BLaER1 treated with 17β-estradiol and CSF1 and Interleukin-3, amounts not matched to agents 10 nM and 100 nM (cell line): ENCODE measurements at regions not wholly inside any gene's neighbourhood (a gene's known extent, or its start where the extent isn't known, plus 50 kb on each side); places are given as distances from the start of the nearest gene placed in this dataset.
"Not testable (repeated sequence)": the region's sequence is repeated elsewhere in the genome, so short reads cannot be mapped to it uniquely, and the experiment has no call there.

Experiments
- H3K27ac ChIP-seq, 11 experiments: shearing (Covaris generic); formaldehyde crosslinking; 2 replicates each; pipeline ENCODE4 v1.8.1; 2022
- H3K27me3 ChIP-seq, 11 experiments: shearing (Covaris generic); formaldehyde crosslinking; 2 replicates each; pipeline ENCODE4 v1.8.1; 2022
- H3K36me3 ChIP-seq, 11 experiments: shearing (Covaris generic); formaldehyde crosslinking; 2 replicates each; pipeline ENCODE4 v1.8.1; 2022
- H3K4me1 ChIP-seq, 10 experiments: shearing (Covaris generic); formaldehyde crosslinking; 2 replicates each; pipeline ENCODE4 v1.8.1; 2022
- H3K4me2 ChIP-seq, 11 experiments: shearing (Covaris generic); formaldehyde crosslinking; 2 replicates each; pipeline ENCODE4 v1.8.1; 2022
- H3K4me3 ChIP-seq, 10 experiments: shearing (Covaris generic); formaldehyde crosslinking; 2 replicates each; pipeline ENCODE4 v1.8.1; 2022
- H3K9ac ChIP-seq, 11 experiments: shearing (Covaris generic); formaldehyde crosslinking; 2 replicates each; pipeline ENCODE4 v1.8.1; 2022
- H3K9me3 ChIP-seq, 11 experiments: shearing (Covaris generic); formaldehyde crosslinking; replicated peaks in 1 of 11; 2 replicates each; pipeline ENCODE4 v1.8.1; 2022
- H4K20me1 ChIP-seq, 11 experiments: shearing (Covaris generic); formaldehyde crosslinking; 2 replicates each; pipeline ENCODE4 v1.8.1; 2022
- Cebpa-rat ChIP-seq, 11 experiments: shearing (Covaris generic); IDR thresholded peaks; 2 replicates each; pipeline ENCODE4 v1.8.1; 2022

DNA sequence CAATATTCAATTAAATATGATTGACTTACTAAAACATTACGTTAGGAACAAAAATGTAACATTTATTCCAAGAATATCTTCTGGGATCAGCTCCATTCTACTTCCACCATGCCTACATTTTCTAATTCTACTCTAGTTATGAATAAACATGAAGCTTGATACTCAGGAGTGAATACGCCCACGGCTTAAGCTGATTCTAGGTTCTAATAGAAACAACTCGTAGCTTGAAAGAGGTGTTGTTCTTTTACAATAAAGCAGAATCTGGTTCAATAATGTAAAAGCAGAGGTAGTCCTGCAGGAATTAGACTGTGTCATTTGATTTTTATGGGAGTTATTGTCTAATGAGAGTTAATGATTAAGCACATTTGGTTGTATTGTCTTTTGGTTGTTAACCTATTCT, 107.3 kb upstream of the OLIG3 start:
- Histone ChIP-seq H3K4me1 (no peaks in the 10 kb centered on the region), H3K27ac (no peak overlapping the region), H3K27me3 (no peaks in the 10 kb centered on the region), H3K4me3 (no peak overlapping the region), H3K36me3 (no peaks in the 10 kb centered on the region), H4K20me1 (no peaks in the 10 kb centered on the region), H3K4me2 (no peak overlapping the region), H3K9ac (no peak overlapping the region), H3K9me3 (peaks cover 0 to 27% (median 7%) of the 10 kb centered on the region in 11 experiments; a peak in 6 of 22 replicates)
- TF ChIP-seq Cebpa-rat (IDR thresholded peaks at IDR 0.05) = no peak

DNA sequence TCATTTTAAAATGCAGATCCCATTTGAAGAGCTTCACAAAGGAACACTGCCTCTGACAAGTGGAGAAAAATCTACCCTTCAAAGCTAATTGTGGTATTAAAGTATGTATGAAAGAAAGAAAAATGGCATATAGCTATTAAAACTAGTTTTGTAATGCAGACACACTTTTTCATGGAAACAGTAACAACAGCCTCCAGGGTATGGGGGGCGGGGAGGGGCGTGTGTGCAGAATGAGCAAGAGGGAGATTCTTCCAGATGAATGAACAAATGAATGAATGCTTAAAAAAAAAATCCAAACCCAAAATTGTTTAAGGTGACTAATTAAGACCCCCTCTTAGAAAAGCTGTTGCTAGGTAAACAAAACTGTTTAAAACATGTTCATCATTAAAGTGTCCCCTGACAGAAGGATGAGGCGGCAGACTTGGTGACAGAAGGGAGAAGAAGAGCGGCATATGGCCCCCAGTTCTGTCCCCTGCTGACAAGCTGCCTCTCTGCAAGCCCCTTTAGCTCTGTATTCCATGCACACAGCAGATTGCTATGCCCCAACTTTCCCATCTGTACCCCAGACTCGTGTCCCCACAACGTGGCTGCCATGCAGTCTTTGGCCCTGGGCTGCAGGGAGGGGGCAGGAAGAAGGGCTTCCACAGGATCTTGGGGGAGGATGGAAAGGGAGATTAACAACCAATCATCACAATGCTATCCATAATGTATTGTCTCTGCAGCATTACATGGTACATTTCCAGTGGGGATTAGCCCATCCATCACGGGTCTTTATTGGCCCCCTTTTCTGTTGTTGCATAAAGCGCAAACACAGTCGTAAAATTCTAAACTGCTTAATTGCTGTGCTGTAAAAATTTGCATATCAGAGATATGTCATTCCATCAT, 108.4 kb upstream of the OLIG3 start:
- TF ChIP-seq Cebpa-rat (IDR thresholded peaks at IDR 0.05) = no peak
- Histone ChIP-seq H3K36me3 (no peaks in the 10 kb centered on the region), H3K27ac (no peak overlapping the region), H3K9ac (no peak overlapping the region), H4K20me1 (no peaks in the 10 kb centered on the region), H3K27me3 (no peaks in the 10 kb centered on the region), H3K4me2 (no peak overlapping the region), H3K4me3 (no peak overlapping the region), H3K4me1 (no peaks in the 10 kb centered on the region), H3K9me3 (peaks cover 0 to 17% (median 0%) of the 10 kb centered on the region in 11 experiments; a peak in 6 of 22 replicates)

DNA sequence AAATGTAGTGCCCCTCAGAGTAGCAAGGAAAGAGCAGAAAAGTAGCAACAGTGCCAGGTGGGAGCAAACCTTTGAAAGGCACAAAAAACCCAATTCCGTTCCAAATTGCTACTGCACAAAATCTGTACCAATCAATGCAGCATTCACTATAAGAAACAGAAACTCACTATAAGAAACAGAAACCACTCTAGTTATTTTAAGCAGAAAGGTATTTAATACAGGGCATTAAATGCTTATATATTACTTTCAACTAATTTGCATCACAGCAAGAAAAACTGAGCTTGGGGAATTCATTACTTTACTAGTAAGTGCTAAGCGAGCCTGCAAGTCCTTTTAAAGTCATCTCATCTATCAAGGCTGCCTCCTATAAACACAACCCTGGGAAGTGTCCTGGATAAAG, 116.5 kb upstream of the OLIG3 start:
- no peak overlapping the region for H3K27ac ChIP-seq
- no peak for TF ChIP-seq Cebpa-rat (IDR thresholded peaks at IDR 0.05)
- H3K9me3 ChIP-seq = peaks cover 6 to 20% (median 11%) of the 10 kb centered on the region in 11 experiments; a peak in 14 of 22 replicates
- H3K4me3 ChIP-seq = no peak overlapping the region
- no peaks in the 10 kb centered on the region for H3K27me3 ChIP-seq
- no peaks in the 10 kb centered on the region for H3K4me1 ChIP-seq
- no peaks in the 10 kb centered on the region for H3K36me3 ChIP-seq
- H4K20me1 ChIP-seq = no peaks in the 10 kb centered on the region
- H3K4me2 ChIP-seq = no peak overlapping the region
- H3K9ac ChIP-seq = no peak overlapping the region

DNA sequence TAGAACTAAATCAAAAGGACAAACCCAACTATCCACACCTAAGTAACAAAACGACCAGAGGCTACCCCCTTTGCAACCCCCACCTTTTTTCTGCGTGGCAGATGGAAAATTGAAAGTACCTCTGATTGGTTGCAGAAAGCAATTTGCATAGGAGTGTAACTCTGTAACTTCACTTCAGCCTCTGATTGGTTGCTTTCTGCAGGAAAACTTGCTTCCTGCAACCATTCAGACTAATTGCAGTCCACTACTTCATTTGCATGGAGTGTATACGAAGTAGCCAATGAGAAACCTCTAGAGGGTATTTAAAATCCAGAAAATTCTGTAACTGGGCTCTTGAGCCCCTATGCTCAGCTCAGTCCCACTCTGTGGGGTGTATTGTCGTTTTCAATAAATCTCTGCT, 129.1 kb upstream of the OLIG3 start:
- Histone ChIP-seq H4K20me1 (no peaks in the 10 kb centered on the region), H3K4me2 (no peak overlapping the region), H3K9me3 (peaks cover 0 to 3% (median 0%) of the 10 kb centered on the region in 11 experiments; a peak in 1 of 22 replicates), H3K4me3 (no peak overlapping the region), H3K4me1 (no peaks in the 10 kb centered on the region; a peak in 1 of 20 replicates), H3K36me3 (no peaks in the 10 kb centered on the region), H3K27me3 (no peaks in the 10 kb centered on the region), H3K27ac (no peak overlapping the region), H3K9ac (no peak overlapping the region)
- no peak for TF ChIP-seq Cebpa-rat (IDR thresholded peaks at IDR 0.05)

DNA sequence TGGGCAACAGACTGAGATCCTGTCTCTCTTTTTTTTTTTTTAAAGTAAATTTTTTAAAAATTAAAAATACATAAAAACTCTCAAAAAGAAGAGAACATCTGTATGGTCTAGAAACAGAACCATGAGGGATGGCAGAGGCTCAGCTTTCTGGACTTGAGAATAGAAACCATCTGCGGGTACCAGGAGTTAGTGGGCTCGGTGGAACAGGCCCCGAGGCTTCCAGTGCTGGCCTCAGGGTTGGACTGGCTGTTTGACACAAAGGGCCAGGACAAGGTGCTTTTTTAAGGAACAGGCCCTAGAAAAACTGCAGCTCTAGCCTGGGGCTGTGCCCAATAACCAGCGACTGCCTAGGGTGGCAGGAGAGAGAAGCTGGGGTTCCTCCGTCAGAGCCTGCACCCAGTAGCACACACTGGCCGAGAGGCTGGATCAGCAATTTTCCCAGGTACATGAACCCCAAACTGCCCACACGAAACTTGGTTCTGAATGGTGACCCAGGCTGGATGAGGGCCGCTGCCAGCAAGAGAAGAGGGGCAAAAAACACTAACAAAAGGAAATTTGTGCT, 131.0 kb upstream of the OLIG3 start:
- Histone ChIP-seq H3K4me3 (no peak overlapping the region), H3K36me3 (no peaks in the 10 kb centered on the region), H3K9me3 (peaks cover 0 to 3% (median 0%) of the 10 kb centered on the region in 11 experiments; a peak in 1 of 22 replicates), H3K27ac (no peak overlapping the region), H4K20me1 (no peaks in the 10 kb centered on the region), H3K4me2 (no peak overlapping the region), H3K27me3 (no peaks in the 10 kb centered on the region), H3K4me1 (no peaks in the 10 kb centered on the region; a peak in 1 of 20 replicates), H3K9ac (no peak overlapping the region)
- no peak for TF ChIP-seq Cebpa-rat (IDR thresholded peaks at IDR 0.05)

DNA sequence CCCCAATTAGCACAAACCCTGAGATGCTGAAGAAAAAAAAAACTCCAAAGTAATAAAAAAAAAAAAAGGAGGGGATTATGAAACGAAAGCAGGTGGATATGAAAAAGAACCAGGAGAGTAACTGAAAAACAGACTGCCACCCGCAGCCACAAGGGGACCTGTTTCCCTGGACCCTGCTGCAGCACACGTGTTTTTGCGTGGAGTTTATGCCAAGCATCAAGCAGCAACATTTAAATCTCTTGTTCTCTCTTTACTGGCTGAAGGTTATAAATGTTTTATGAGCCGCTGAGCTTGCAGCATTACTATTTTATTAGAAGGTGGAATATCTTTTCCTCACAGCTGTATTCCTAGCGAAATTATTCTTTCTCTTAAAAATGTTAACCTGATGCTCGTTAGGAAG, 131.6 kb upstream of the OLIG3 start:
- Histone ChIP-seq H3K4me3 (no peak overlapping the region), H3K36me3 (no peaks in the 10 kb centered on the region), H3K4me1 (no peaks in the 10 kb centered on the region; a peak in 1 of 20 replicates), H4K20me1 (no peaks in the 10 kb centered on the region), H3K9ac (no peak overlapping the region), H3K27ac (no peak overlapping the region), H3K4me2 (no peak overlapping the region), H3K9me3 (peaks cover 0 to 3% (median 0%) of the 10 kb centered on the region in 11 experiments; a peak in 1 of 22 replicates), H3K27me3 (no peaks in the 10 kb centered on the region)
- no peak for TF ChIP-seq Cebpa-rat (IDR thresholded peaks at IDR 0.05)

DNA sequence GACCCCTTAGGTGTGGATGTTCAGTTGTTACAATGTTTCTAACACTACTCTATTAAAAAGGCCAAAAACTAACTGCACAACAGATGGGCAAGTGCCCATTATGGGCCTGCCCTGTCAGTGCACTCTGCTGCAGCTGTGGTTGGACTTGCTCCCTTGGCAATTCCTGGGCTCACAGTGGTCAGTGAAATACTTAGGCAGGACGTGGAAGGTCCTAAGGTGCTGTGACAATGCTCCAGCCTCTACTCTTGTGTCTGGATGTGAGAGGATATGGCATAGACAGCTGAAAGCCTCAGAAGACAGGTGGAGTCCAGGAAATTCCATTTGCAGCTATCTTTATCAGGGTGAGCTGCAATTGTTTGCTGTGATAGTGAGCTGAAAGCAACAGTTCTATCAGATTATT, 136.5 kb upstream of the OLIG3 start:
- no peaks in the 10 kb centered on the region for H3K27me3 ChIP-seq
- no peaks in the 10 kb centered on the region for H4K20me1 ChIP-seq
- no peaks in the 10 kb centered on the region for H3K9me3 ChIP-seq
- H3K9ac ChIP-seq = no peak overlapping the region
- no peak for TF ChIP-seq Cebpa-rat (IDR thresholded peaks at IDR 0.05)
- H3K36me3 ChIP-seq = no peaks in the 10 kb centered on the region
- H3K4me3 ChIP-seq = no peak overlapping the region
- peaks cover 0 to 5% (median 0%) of the 10 kb centered on the region in 10 experiments; a peak in 3 of 20 replicates for H3K4me1 ChIP-seq
- no peak overlapping the region for H3K27ac ChIP-seq
- no peak overlapping the region for H3K4me2 ChIP-seq

DNA sequence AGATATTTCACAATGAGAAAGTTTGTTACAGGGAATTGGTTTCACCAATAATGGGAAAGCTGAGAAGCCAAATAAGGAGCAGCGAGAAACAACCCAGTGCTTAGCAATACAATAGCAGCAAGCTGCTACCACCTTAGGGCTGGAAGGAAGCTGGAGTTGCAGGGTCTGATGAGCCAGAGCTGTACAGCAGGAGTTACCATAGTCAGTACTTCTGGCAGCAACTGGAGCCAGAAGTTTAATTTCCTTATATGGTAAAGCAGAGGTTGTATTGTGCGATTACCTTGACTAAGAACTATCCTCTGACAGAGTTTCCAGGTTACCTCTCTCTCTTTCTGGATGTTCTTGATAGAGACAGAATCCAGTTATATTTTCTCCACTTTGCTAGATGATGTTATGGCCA, 137.1 kb upstream of the OLIG3 start:
- peaks cover 0 to 8% (median under 1%) of the 10 kb centered on the region in 10 experiments; a peak in 8 of 20 replicates for H3K4me1 ChIP-seq
- no peaks in the 10 kb centered on the region for H4K20me1 ChIP-seq
- no peak for TF ChIP-seq Cebpa-rat (IDR thresholded peaks at IDR 0.05)
- no peaks in the 10 kb centered on the region for H3K27me3 ChIP-seq
- no peak overlapping the region for H3K9ac ChIP-seq
- H3K27ac ChIP-seq = no peak overlapping the region
- H3K4me3 ChIP-seq = no peak overlapping the region
- H3K36me3 ChIP-seq = no peaks in the 10 kb centered on the region
- H3K9me3 ChIP-seq = no peaks in the 10 kb centered on the region
- no peak overlapping the region for H3K4me2 ChIP-seq

DNA sequence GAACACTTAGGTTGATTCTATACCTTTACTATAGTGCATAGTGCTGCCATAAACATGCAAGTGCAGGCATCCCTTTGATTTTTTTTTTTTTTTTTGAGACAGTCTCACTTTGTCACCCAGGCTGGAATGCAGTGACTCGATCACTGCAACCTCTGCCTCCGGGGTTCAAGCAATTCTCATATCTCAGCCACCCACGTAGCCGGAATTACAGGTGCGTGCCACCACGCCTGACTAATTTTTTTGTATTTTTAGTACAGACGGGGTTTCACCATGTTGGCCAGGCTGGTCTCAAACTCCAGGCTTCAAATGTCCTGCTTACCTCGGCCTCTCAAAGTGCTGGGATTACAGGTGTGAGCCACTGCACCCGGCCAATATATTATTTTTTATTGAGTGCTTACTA, 140.0 kb upstream of the OLIG3 start:
- not testable (repeated sequence) for H3K9ac ChIP-seq, H3K4me2 ChIP-seq, H3K36me3 ChIP-seq, H3K9me3 ChIP-seq, H3K4me3 ChIP-seq, H3K27ac ChIP-seq, H4K20me1 ChIP-seq, H3K27me3 ChIP-seq
- H3K4me1 ChIP-seq = peaks cover 15 to 31% (median 19%) of the 10 kb centered on the region in 10 experiments
